Natural killer cell (primary cell): ENCODE measurements at regions not wholly inside any gene's neighbourhood (a gene's known extent, or its start where the extent isn't known, plus 50 kb on each side); places are given as distances from the start of the nearest gene placed in this dataset.

Source experiments
- ATAC-seq, 3 donors: fragments of 150-1000 bp in 2 of 3; fragments of 200-7000 bp in 1 of 3; cut with Tn5 transposase; 1 replicate in 1 of 3; 2 replicates in 2 of 3; pipeline ENCODE4 v1.10.0; 2021; ENCODE audit warnings: mild to moderate bottlenecking in 2 of 3, moderate library complexity in 2 of 3
- DNase-seq, 2 donors: peaks; one replicate each; pipeline versions ENCODE4 v3.0.0 to v3.0.0-alpha.2; 2013 to 2021; ENCODE audit warnings: mixed read lengths in 1 of 2
- H3K27ac ChIP-seq: one replicate; pipeline ENCODE4 v1.5.1; 2013; ENCODE audit warnings: mild to moderate bottlenecking, low read length
- H3K27me3 ChIP-seq: one replicate; pipeline ENCODE4 v1.6.1; 2013; ENCODE audit warnings: low read length; ENCODE audit not compliant: control insufficient read depth, insufficient read depth
- H3K36me3 ChIP-seq: one replicate; pipeline ENCODE4 v1.6.1; 2013; ENCODE audit warnings: low read length; ENCODE audit not compliant: control insufficient read depth, insufficient read depth
- H3K4me1 ChIP-seq: one replicate; pipeline ENCODE4 v1.6.1; 2013; ENCODE audit warnings: low read length; ENCODE audit not compliant: control insufficient read depth, insufficient read depth
- H3K4me3 ChIP-seq: one replicate; pipeline ENCODE4 v1.5.1; 2013; ENCODE audit warnings: low read length
- H3K9me3 ChIP-seq: one replicate; pipeline ENCODE4 v1.6.1; 2013; ENCODE audit warnings: low read length; ENCODE audit not compliant: control insufficient read depth, insufficient read depth
- H3K27ac Mint-ChIP-seq, 2 donors: one replicate each; pipeline ENCODE4 v1.8.0; 2022; ENCODE audit warnings: mild to moderate bottlenecking in 2 of 2, mixed read lengths in 2 of 2, moderate library complexity in 1 of 2
- H3K27me3 Mint-ChIP-seq, 2 donors: one replicate each; pipeline ENCODE4 v1.8.0; 2022; ENCODE audit warnings: low read depth in 2 of 2, mixed read lengths in 2 of 2
- H3K36me3 Mint-ChIP-seq: one replicate; pipeline ENCODE4 v1.8.0; 2022; ENCODE audit warnings: mixed read lengths
- H3K4me1 Mint-ChIP-seq, 2 donors: one replicate each; pipeline ENCODE4 v1.8.0; 2022; ENCODE audit warnings: mixed read lengths in 2 of 2
- H3K4me3 Mint-ChIP-seq: one replicate; pipeline ENCODE4 v1.8.0; 2022; ENCODE audit warnings: mild to moderate bottlenecking, moderate library complexity, mixed read lengths
- H3K9me3 Mint-ChIP-seq, 2 donors: one replicate each; pipeline ENCODE4 v1.8.0; 2022; ENCODE audit warnings: mixed read lengths in 2 of 2
- WGBS: methylation state at CpG from one replicate; pipeline ENCODE4 v1.1.7; 2013; ENCODE audit warnings: missing lambda C conversion rate; ENCODE audit not compliant: insufficient coverage; 5-methylcytosine and 5-hydroxymethylcytosine counted together
- intact Hi-C: fragments of 100-400 bp; cut with micrococcal nuclease; formaldehyde crosslinking; loops from one replicate; pipeline ENCODE4 v1.14.2; 2022
- TF ChIP-seq, protein P1 (sequence below): fragments of 200-600 bp; IDR thresholded peaks from one replicate; pipeline ENCODE4 v1.8.0; 2022; ENCODE audit warnings: antibody characterized with exemption

DNA sequence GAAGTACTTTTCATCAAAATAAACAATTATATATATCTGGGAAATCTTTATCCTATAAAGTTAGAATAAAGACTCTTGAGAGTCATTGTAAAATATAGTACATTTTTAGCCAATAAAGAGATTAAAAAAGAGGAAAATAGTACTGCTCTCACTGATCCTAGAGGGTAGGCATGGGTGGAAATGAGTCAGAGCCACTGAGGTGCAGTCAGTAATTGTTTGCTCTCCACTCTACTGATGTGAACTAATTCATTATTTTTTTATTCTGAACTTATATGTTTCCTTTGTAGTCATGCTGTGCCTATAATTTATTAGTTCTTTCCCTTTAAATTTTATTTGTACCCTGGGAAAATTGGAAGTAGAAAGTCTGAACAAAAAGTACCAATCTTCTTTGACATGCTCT, 1359.4 kb upstream of the GJE1 start:
- TF ChIP-seq, protein P1, sequence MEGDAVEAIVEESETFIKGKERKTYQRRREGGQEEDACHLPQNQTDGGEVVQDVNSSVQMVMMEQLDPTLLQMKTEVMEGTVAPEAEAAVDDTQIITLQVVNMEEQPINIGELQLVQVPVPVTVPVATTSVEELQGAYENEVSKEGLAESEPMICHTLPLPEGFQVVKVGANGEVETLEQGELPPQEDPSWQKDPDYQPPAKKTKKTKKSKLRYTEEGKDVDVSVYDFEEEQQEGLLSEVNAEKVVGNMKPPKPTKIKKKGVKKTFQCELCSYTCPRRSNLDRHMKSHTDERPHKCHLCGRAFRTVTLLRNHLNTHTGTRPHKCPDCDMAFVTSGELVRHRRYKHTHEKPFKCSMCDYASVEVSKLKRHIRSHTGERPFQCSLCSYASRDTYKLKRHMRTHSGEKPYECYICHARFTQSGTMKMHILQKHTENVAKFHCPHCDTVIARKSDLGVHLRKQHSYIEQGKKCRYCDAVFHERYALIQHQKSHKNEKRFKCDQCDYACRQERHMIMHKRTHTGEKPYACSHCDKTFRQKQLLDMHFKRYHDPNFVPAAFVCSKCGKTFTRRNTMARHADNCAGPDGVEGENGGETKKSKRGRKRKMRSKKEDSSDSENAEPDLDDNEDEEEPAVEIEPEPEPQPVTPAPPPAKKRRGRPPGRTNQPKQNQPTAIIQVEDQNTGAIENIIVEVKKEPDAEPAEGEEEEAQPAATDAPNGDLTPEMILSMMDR = no peak
- Histone ChIP-seq H3K27ac (no peak overlapping the region), H3K27me3 (no peaks in the 10 kb centered on the region), H3K36me3 (no peaks in the 10 kb centered on the region), H3K4me3 (no peak overlapping the region), H3K4me1 (no peaks in the 10 kb centered on the region), H3K9me3 (peaks cover under 1% of the 10 kb centered on the region)
- ATAC-seq = no peak
- intact Hi-C loops = no loop called here
- peaks cover 0 to under 1% of the 10 kb centered on the region in 2 donors for H3K9me3 Mint-ChIP-seq
- H3K36me3 Mint-ChIP-seq = no peaks in the 10 kb centered on the region
- no peaks in the 10 kb centered on the region for H3K27me3 Mint-ChIP-seq
- no peak for DNase-seq
- H3K4me3 Mint-ChIP-seq = no peak overlapping the region
- H3K27ac Mint-ChIP-seq = no peak overlapping the region
- peaks cover 8 to 9% of the 10 kb centered on the region in 2 donors for H3K4me1 Mint-ChIP-seq

DNA sequence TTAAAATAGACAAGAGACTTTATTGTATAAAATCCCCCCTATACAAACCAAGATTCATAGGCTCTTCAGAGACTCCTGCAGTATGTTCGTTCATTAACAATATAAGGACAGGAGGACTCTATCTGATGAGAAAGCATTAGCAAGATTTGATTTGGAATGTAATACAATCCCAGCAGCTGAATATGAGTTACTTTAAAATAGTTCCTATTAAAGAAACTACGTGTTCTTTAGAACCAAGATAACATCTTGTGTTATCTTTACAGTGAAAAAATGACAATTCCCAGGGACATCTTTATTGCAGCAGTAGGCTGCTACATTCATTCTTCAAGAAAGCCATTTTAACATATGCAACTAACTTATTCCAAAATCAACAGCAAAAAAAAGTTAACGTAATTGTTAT, 1360.1 kb upstream of the GJE1 start:
- no peak overlapping the region for H3K4me3 ChIP-seq
- H3K9me3 ChIP-seq = peaks cover 3% of the 10 kb centered on the region
- Mint-ChIP-seq H3K27me3 (no peaks in the 10 kb centered on the region), H3K4me3 (no peak overlapping the region), H3K27ac (no peak overlapping the region), H3K9me3 (peaks cover 0 to 3% of the 10 kb centered on the region in 2 donors), H3K36me3 (no peaks in the 10 kb centered on the region), H3K4me1 (peaks cover 8 to 9% of the 10 kb centered on the region in 2 donors)
- no peaks in the 10 kb centered on the region for H3K27me3 ChIP-seq
- WGBS = 72% methylated on average over 2 of the region's 3 CpGs
- no peak for DNase-seq
- no peak for ATAC-seq
- TF ChIP-seq, protein P1 = no peak
- no peaks in the 10 kb centered on the region for H3K36me3 ChIP-seq
- H3K4me1 ChIP-seq = no peaks in the 10 kb centered on the region
- intact Hi-C loops = no loop called here
- no peak overlapping the region for H3K27ac ChIP-seq

DNA sequence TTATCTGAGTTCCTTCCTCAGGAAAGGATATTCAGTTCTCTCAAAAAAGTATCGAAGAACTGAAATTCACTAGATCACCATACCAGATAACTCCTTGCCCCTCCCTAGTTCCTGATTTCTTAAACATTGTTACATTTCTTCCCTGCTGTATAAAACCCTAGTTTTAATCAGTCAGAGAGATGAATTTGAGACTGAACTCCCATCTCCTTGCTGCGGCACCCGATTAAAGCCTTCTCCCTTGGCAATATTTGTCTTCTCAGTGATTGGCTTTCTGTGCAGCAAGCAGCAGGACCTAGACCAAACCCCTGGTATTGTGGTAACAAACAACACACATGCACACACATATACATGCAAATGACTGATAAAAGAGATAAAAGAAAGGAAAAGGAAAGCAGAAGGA, 1364.6 kb upstream of the GJE1 start:
- Histone ChIP-seq H3K4me3 (no peak overlapping the region), H3K4me1 (no peaks in the 10 kb centered on the region), H3K27ac (no peak overlapping the region), H3K36me3 (no peaks in the 10 kb centered on the region), H3K27me3 (no peaks in the 10 kb centered on the region), H3K9me3 (peaks cover 3% of the 10 kb centered on the region)
- no peaks in the 10 kb centered on the region for H3K36me3 Mint-ChIP-seq
- TF ChIP-seq, protein P1 = no peak
- intact Hi-C loops = no loop called here
- DNase-seq (no peak), ATAC-seq (no peak)
- H3K4me3 Mint-ChIP-seq = no peak overlapping the region
- WGBS = 96% methylated on average over 3 of the region's 3 CpGs
- H3K27me3 Mint-ChIP-seq = no peaks in the 10 kb centered on the region
- H3K27ac Mint-ChIP-seq = no peak overlapping the region
- no peaks in the 10 kb centered on the region for H3K4me1 Mint-ChIP-seq
- peaks cover 2 to 3% of the 10 kb centered on the region in 2 donors for H3K9me3 Mint-ChIP-seq

DNA sequence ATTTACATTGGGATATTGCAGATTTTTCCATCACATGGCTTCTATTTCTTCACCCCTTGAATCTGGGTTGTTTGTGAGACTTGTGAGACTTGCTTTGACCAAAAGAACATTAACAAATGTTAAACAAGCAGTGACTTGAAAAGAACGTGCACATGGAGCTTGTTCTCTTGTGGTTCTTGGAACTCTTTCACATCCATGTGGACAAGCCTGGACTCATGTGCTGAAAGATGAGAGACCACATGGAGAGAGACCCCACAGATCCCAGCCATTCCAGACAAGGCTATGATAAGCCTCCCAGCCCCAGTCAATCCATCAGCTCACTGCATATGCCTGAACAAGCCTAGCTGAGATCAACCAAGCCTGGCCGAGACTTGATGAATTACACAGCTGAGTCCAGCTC, 1365.7 kb upstream of the GJE1 start:
- Histone ChIP-seq H3K27ac (no peak overlapping the region), H3K4me1 (no peaks in the 10 kb centered on the region), H3K9me3 (peaks cover 3% of the 10 kb centered on the region), H3K36me3 (no peaks in the 10 kb centered on the region), H3K4me3 (no peak overlapping the region), H3K27me3 (no peaks in the 10 kb centered on the region)
- ATAC-seq (no peak), DNase-seq (no peak)
- no peak overlapping the region for H3K4me3 Mint-ChIP-seq
- no peaks in the 10 kb centered on the region for H3K4me1 Mint-ChIP-seq
- H3K36me3 Mint-ChIP-seq = no peaks in the 10 kb centered on the region
- TF ChIP-seq, protein P1 = no peak
- H3K9me3 Mint-ChIP-seq = peaks cover 2 to 3% of the 10 kb centered on the region in 2 donors
- 82% methylated on average over 2 of the region's 2 CpGs for WGBS
- H3K27ac Mint-ChIP-seq = no peak overlapping the region
- intact Hi-C loops = no loop called here
- H3K27me3 Mint-ChIP-seq = no peaks in the 10 kb centered on the region
